T-cell (primary cell): ENCODE measurements at regions not wholly inside any gene's neighbourhood (a gene's known extent, or its start where the extent isn't known, plus 50 kb on each side); places are given as distances from the start of the nearest gene placed in this dataset.

Experiments used
- ATAC-seq, 4 experiments: fragments of 200-7000 bp in 3 of 4; fragments of 150-1000 bp in 1 of 4; cut with Tn5 transposase; replicated peaks in 1 of 4; 1 replicate in 3 of 4; 2 replicates in 1 of 4; pipeline ENCODE4 v1.10.0; 2021; ENCODE audit warnings: moderate library complexity in 3 of 4, mild to moderate bottlenecking in 2 of 4, moderate number of reproducible peaks in 1 of 4
- CTCF ChIA-PET, 2 donors: fragments of 300-600 bp; sonication (Branson Sonifier 250); formaldehyde crosslinking; loops; one replicate each; lab custom pipeline; 2022; ENCODE audit warnings: antibody characterized with exemption in 2 of 2; lab: Charles Lee
- POLR2A ChIA-PET, 2 donors: fragments of 300-600 bp; sonication (Branson Sonifier 250); formaldehyde crosslinking; loops; one replicate each; lab custom pipeline; 2022; ENCODE audit warnings: antibody characterized with exemption in 2 of 2; lab: Charles Lee
- DNase-seq, 35 experiments: peaks; one replicate each; pipeline versions ENCODE4 v3.0.0 to v3.0.0-alpha.2; 2013 to 2023
- H3K27ac ChIP-seq: one replicate; pipeline ENCODE4 v1.5.1; 2013; ENCODE audit warnings: low read length
- H3K27me3 ChIP-seq, 2 experiments: replicated peaks in 1 of 2; 1 replicate in 1 of 2; 2 replicates in 1 of 2; pipeline versions ENCODE4 v1.6.1 to v1.7.0; 2013; ENCODE audit warnings: low read length in 1 of 2, mixed read lengths in 1 of 2; ENCODE audit not compliant: control insufficient read depth in 2 of 2, insufficient read depth in 2 of 2; ENCODE audit errors: extremely low read depth in 1 of 2
- H3K36me3 ChIP-seq, 2 donors: 1 replicate in 1 of 2; 2 replicates in 1 of 2; pipeline versions ENCODE4 v1.6.1 to v1.7.0; 2013; ENCODE audit warnings: low read length in 1 of 2; ENCODE audit not compliant: control insufficient read depth in 2 of 2, insufficient read depth in 1 of 2; ENCODE audit errors: extremely low read depth in 1 of 2
- H3K4me1 ChIP-seq, 2 experiments: 1 replicate in 1 of 2; 2 replicates in 1 of 2; pipeline versions ENCODE4 v1.6.1 to v1.7.0; 2013; ENCODE audit warnings: low read length in 2 of 2, mixed read lengths in 1 of 2; ENCODE audit not compliant: insufficient read depth in 2 of 2, control insufficient read depth in 1 of 2; ENCODE audit errors: extremely low read depth in 1 of 2
- H3K4me3 ChIP-seq, 2 donors: 1 replicate in 1 of 2; 2 replicates in 1 of 2; pipeline versions ENCODE4 v1.5.1 to v1.7.0; 2013; ENCODE audit warnings: mild to moderate bottlenecking in 2 of 2, low read length in 1 of 2, moderate library complexity in 1 of 2; ENCODE audit not compliant: control insufficient read depth in 1 of 2; ENCODE audit errors: extremely low read depth in 1 of 2
- H3K9me3 ChIP-seq: 2 replicates; pipeline ENCODE4 v1.7.0; 2013
- H3K27ac Mint-ChIP-seq, 2 donors: one replicate each; pipeline ENCODE4 v1.8.0; 2020 to 2021; ENCODE audit warnings: mild to moderate bottlenecking in 2 of 2, mixed read lengths in 2 of 2
- H3K27me3 Mint-ChIP-seq, 2 donors: one replicate each; pipeline ENCODE4 v1.8.0; 2021 to 2022; ENCODE audit warnings: mixed read lengths in 2 of 2
- H3K36me3 Mint-ChIP-seq: one replicate; pipeline ENCODE4 v1.8.0; 2021; ENCODE audit warnings: mixed read lengths
- H3K4me1 Mint-ChIP-seq, 3 donors: one replicate each; pipeline ENCODE4 v1.8.0; 2020 to 2022; ENCODE audit warnings: mixed read lengths in 3 of 3, mild to moderate bottlenecking in 1 of 3
- H3K4me3 Mint-ChIP-seq, 3 donors: one replicate each; pipeline ENCODE4 v1.8.0; 2020 to 2022; ENCODE audit warnings: mild to moderate bottlenecking in 3 of 3, mixed read lengths in 3 of 3, moderate library complexity in 3 of 3
- H3K9me3 Mint-ChIP-seq, 3 donors: one replicate each; pipeline ENCODE4 v1.8.0; 2020 to 2022; ENCODE audit warnings: mixed read lengths in 3 of 3
- WGBS: methylation state at CpG from one replicate; pipeline ENCODE4 v1.1.5; 2013; ENCODE audit warnings: missing lambda C conversion rate; ENCODE audit not compliant: insufficient coverage; 5-methylcytosine and 5-hydroxymethylcytosine counted together

- Histone ChIP-seq H3K27ac (no peak overlapping the region), H3K9me3 (no peaks in the 10 kb centered on the region), H3K4me1 (no peaks in the 10 kb centered on the region), H3K4me3 (no peak overlapping the region), H3K27me3 (no peaks in the 10 kb centered on the region), H3K36me3 (no peaks in the 10 kb centered on the region)
- H3K4me3 Mint-ChIP-seq = no peak overlapping the region
- no CpG with 5 or more reads among the region's 1 CpG for WGBS
- no peaks in the 10 kb centered on the region for H3K27me3 Mint-ChIP-seq
- POLR2A ChIA-PET = no interaction called here
- no peaks in the 10 kb centered on the region for H3K9me3 Mint-ChIP-seq
- H3K4me1 Mint-ChIP-seq = peaks cover 0 to 12% (median 3%) of the 10 kb centered on the region in 3 donors
- no peak for DNase-seq
- CTCF ChIA-PET = no interaction called here
- ATAC-seq = no peak
- no peak overlapping the region for H3K27ac Mint-ChIP-seq
- no peaks in the 10 kb centered on the region for H3K36me3 Mint-ChIP-seq
Observed at GRCh38 chr1:187275346-187275745, 446.6 kb downstream of the PLA2G4A start.

DNA sequence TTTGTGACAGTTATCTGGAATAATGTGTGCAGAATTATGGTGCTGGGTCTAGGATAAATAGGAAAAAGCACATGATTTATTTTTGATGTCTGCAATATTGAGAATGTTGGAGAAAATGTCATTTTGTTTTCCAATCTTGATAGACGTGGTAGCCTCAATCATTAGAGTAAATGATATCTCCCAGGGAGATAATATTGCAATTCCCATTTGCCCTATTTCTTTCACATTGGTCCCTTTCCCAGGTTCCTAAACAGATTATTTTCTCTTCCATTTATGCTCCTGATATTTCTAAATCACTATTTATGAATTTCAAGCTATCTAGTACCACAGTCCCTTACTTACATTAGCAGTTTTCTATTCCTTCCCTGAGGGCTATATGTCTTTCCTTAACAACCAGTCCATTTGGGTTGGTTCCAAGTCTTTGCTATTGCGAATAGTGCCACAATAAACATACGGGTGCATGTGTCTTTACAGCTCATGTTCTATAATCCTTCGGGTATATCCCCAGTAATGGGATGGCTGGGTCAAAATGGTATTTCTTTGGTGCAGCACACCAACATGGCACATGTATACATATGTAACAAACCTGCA lies 447.3 kb downstream of the PLA2G4A start:
- no peaks in the 10 kb centered on the region for H3K9me3 ChIP-seq
- H3K36me3 ChIP-seq = no peaks in the 10 kb centered on the region
- no peak overlapping the region for H3K27ac ChIP-seq
- H3K4me1 ChIP-seq = no peaks in the 10 kb centered on the region
- no peaks in the 10 kb centered on the region for H3K9me3 Mint-ChIP-seq
- H3K36me3 Mint-ChIP-seq = no peaks in the 10 kb centered on the region
- ChIA-PET CTCF (interaction anchor here in 1 of 2 donors (0.6 kb wide), 1 partner anchor 187 kb away, joined by 3 read pairs; no protein-coding TSS in a partner anchor), POLR2A (no interaction called here)
- peaks cover 0 to 12% (median 3%) of the 10 kb centered on the region in 3 donors for H3K4me1 Mint-ChIP-seq
- DNase-seq (no peak), ATAC-seq (no peak)
- H3K27me3 ChIP-seq = no peaks in the 10 kb centered on the region
- no peak overlapping the region for H3K27ac Mint-ChIP-seq
- H3K4me3 ChIP-seq = no peak overlapping the region
- H3K27me3 Mint-ChIP-seq = no peaks in the 10 kb centered on the region
- no peak overlapping the region for H3K4me3 Mint-ChIP-seq
- WGBS = no CpG with 5 or more reads among the region's 4 CpGs

GRCh38 chr1:187276677-187277076 lies 447.9 kb downstream of the PLA2G4A start:
- ATAC-seq = no peak

GRCh38 chr1:187280031-187280430 lies 451.3 kb downstream of the PLA2G4A start:
- H3K27me3 Mint-ChIP-seq = no peaks in the 10 kb centered on the region

More at GRCh38 chr1:187276677-187277076, 447.9 kb downstream of the PLA2G4A start:
- H3K36me3 ChIP-seq = no peaks in the 10 kb centered on the region
- no peak overlapping the region for H3K27ac ChIP-seq
- H3K9me3 ChIP-seq = no peaks in the 10 kb centered on the region
- POLR2A ChIA-PET = no interaction called here
- Mint-ChIP-seq H3K4me3 (no peak overlapping the region), H3K9me3 (no peaks in the 10 kb centered on the region), H3K36me3 (no peaks in the 10 kb centered on the region), H3K27ac (no peak overlapping the region), H3K27me3 (no peaks in the 10 kb centered on the region), H3K4me1 (peaks cover 0 to 12% (median 3%) of the 10 kb centered on the region in 3 donors)
- H3K4me1 ChIP-seq = no peaks in the 10 kb centered on the region
- no peaks in the 10 kb centered on the region for H3K27me3 ChIP-seq
- no peak for DNase-seq
- H3K4me3 ChIP-seq = no peak overlapping the region
- CTCF ChIA-PET = interaction anchor here in 1 of 2 donors (0.6 kb wide), 1 partner anchor 188 kb away, joined by 3 read pairs; no protein-coding TSS in a partner anchor

DNA sequence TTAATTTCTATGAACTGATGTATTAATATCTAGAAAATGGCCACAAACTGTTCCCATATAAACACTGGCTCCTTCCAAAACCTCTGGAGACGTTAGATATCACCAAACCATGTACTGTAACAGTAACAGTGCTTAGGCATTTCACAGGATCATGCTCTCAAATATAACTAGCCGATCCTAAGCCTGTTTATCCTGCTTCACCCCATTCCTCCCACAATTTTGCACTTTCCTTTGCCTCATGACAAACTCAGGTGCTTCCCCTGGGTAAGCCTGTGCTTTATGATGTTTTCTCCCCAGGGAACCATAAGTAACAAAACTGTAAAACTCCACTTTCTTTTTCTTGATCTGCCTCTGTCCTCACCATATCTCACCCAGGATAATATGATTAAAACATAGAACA lies 452.3 kb downstream of the PLA2G4A start:
- H3K36me3 ChIP-seq = no peaks in the 10 kb centered on the region
- no peak overlapping the region for H3K27ac Mint-ChIP-seq
- no peaks in the 10 kb centered on the region for H3K27me3 Mint-ChIP-seq
- ATAC-seq (no peak), DNase-seq (no peak)
- H3K9me3 Mint-ChIP-seq = no peaks in the 10 kb centered on the region
- no peaks in the 10 kb centered on the region for H3K27me3 ChIP-seq
- H3K4me1 ChIP-seq = no peaks in the 10 kb centered on the region
- no peak overlapping the region for H3K4me3 Mint-ChIP-seq
- no peak overlapping the region for H3K4me3 ChIP-seq
- H3K4me1 Mint-ChIP-seq = no peaks in the 10 kb centered on the region
- no peaks in the 10 kb centered on the region for H3K9me3 ChIP-seq
- H3K27ac ChIP-seq = no peak overlapping the region
- H3K36me3 Mint-ChIP-seq = no peaks in the 10 kb centered on the region
- ChIA-PET CTCF (no interaction called here), POLR2A (no interaction called here)
- 86% methylated on average over 2 of the region's 2 CpGs for WGBS

More at GRCh38 chr1:187280031-187280430, 451.3 kb downstream of the PLA2G4A start:
- Histone ChIP-seq H3K36me3 (no peaks in the 10 kb centered on the region), H3K27me3 (no peaks in the 10 kb centered on the region), H3K4me3 (no peak overlapping the region), H3K9me3 (no peaks in the 10 kb centered on the region), H3K27ac (no peak overlapping the region), H3K4me1 (no peaks in the 10 kb centered on the region)
- Mint-ChIP-seq H3K4me1 (peaks cover 0 to 4% (median under 1%) of the 10 kb centered on the region in 3 donors), H3K36me3 (no peaks in the 10 kb centered on the region), H3K9me3 (no peaks in the 10 kb centered on the region), H3K27ac (no peak overlapping the region), H3K4me3 (no peak overlapping the region)
- ATAC-seq = no peak
- ChIA-PET CTCF (no interaction called here), POLR2A (no interaction called here)
- no peak for DNase-seq

GRCh38 chr1:187283984-187284383 lies 455.2 kb downstream of the PLA2G4A start:
- no CpG with 5 or more reads among the region's 1 CpG for WGBS
- Mint-ChIP-seq H3K4me1 (no peaks in the 10 kb centered on the region), H3K36me3 (no peaks in the 10 kb centered on the region), H3K27me3 (no peaks in the 10 kb centered on the region), H3K27ac (no peak overlapping the region), H3K9me3 (peaks cover 0 to 6% (median 6%) of the 10 kb centered on the region in 3 donors), H3K4me3 (no peak overlapping the region)
- Histone ChIP-seq H3K36me3 (no peaks in the 10 kb centered on the region), H3K27me3 (no peaks in the 10 kb centered on the region), H3K4me3 (no peak overlapping the region), H3K9me3 (no peaks in the 10 kb centered on the region), H3K4me1 (no peaks in the 10 kb centered on the region), H3K27ac (no peak overlapping the region)
- ChIA-PET POLR2A (no interaction called here), CTCF (no interaction called here)
- DNase-seq = no peak
- no peak for ATAC-seq
